Breast epithelium (tissue), 3 donors: ENCODE measurements at regions not wholly inside any gene's neighbourhood (a gene's known extent, or its start where the extent isn't known, plus 50 kb on each side); places are given as distances from the start of the nearest gene placed in this dataset.

ENCODE experiments used
- POLR2A ChIP-seq: fragments of 450-650 bp; IDR thresholded peaks from one replicate; pipeline ENCODE4 v1.6.1; 2016; ENCODE audit warnings: antibody characterized with exemption, mild to moderate bottlenecking, moderate library complexity
- TF ChIP-seq, protein P1 (sequence below), 3 donors: fragments of 450-650 bp; IDR thresholded peaks; one replicate each; pipeline ENCODE4 v1.5.1; 2016 to 2017; ENCODE audit warnings: antibody characterized with exemption in 3 of 3, mild to moderate bottlenecking in 3 of 3, moderate library complexity in 3 of 3

DNA sequence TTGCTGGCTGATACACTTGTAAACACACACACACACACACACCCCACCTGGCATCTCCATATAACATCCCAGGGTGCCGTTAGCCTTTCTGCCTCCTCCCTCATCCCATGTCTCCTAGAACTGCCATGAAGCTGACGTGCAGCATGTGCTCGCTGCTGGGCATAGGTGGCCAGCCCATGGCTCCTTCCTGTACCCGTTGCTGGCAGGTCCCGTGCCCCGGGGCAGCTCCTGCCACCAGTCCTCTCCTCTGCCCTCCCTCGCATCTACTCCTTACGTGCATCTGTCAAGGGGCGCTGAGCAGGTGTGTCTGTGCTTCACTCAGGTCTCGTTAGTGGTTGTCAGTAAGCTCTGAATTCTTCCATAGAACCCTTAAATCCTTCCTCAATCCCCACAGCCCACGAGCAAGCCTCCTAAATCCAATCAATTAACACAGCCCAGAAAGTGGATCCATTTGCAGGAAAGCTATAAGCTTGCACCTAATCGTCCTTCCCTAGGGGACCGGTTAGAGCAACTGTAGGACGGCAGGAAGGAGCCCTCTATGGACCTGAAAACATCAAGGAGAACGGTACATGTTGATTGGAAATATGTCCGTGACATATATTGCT is 218.1 kb upstream of the FOXF1 start:
- TF ChIP-seq, protein P1, sequence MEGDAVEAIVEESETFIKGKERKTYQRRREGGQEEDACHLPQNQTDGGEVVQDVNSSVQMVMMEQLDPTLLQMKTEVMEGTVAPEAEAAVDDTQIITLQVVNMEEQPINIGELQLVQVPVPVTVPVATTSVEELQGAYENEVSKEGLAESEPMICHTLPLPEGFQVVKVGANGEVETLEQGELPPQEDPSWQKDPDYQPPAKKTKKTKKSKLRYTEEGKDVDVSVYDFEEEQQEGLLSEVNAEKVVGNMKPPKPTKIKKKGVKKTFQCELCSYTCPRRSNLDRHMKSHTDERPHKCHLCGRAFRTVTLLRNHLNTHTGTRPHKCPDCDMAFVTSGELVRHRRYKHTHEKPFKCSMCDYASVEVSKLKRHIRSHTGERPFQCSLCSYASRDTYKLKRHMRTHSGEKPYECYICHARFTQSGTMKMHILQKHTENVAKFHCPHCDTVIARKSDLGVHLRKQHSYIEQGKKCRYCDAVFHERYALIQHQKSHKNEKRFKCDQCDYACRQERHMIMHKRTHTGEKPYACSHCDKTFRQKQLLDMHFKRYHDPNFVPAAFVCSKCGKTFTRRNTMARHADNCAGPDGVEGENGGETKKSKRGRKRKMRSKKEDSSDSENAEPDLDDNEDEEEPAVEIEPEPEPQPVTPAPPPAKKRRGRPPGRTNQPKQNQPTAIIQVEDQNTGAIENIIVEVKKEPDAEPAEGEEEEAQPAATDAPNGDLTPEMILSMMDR (IDR thresholded peaks at IDR 0.05), result no peak
- no peak for TF ChIP-seq POLR2A
